Uterus (tissue), 3 donors: ENCODE measurements at regions not wholly inside any gene's neighbourhood (a gene's known extent, or its start where the extent isn't known, plus 50 kb on each side); places are given as distances from the start of the nearest gene placed in this dataset.

Experiments used
- DNase-seq, 2 donors: peaks; one replicate each; pipeline ENCODE4 v3.0.0-alpha.2; 2019 to 2020
- H3K27ac ChIP-seq, 2 donors: fragments of 200-600 bp; sonication (generic); 1 replicate in 1 of 2; 2 replicates in 1 of 2; pipeline ENCODE4 v1.5.1; 2016 to 2018
- H3K27me3 ChIP-seq, 2 donors: fragments of 200-600 bp; sonication (generic); one replicate each; pipeline ENCODE4 v1.5.1; 2018 to 2019; ENCODE audit warnings: control low read depth in 1 of 2
- H3K36me3 ChIP-seq, 2 donors: fragments of 200-600 bp; sonication (generic); one replicate each; pipeline ENCODE4 v1.5.1; 2019; ENCODE audit warnings: control low read depth in 1 of 2
- H3K4me1 ChIP-seq, 2 donors: fragments of 200-600 bp; sonication (generic); one replicate each; pipeline ENCODE4 v1.5.1; 2018 to 2019; ENCODE audit warnings: control low read depth in 1 of 2
- H3K4me3 ChIP-seq, 2 donors: fragments of 200-600 bp; sonication (generic); 1 replicate in 1 of 2; 2 replicates in 1 of 2; pipeline ENCODE4 v1.5.1; 2018 to 2019; ENCODE audit warnings: mild to moderate bottlenecking in 1 of 2
- H3K9me3 ChIP-seq, 2 donors: fragments of 200-600 bp; sonication (generic); one replicate each; pipeline ENCODE4 v1.5.1; 2019; ENCODE audit warnings: control low read depth in 1 of 2
- CTCF ChIP-seq, 4 experiments: fragments of 200-600 bp in 2 of 4; fragments of 450-650 bp in 2 of 4; sonication (generic) in 2 of 4; IDR thresholded peaks; one replicate each; pipeline ENCODE4 v1.5.1; 2016 to 2019; ENCODE audit warnings: antibody characterized with exemption in 4 of 4, mild to moderate bottlenecking in 2 of 4, moderate library complexity in 1 of 4
- POLR2A ChIP-seq, 2 donors: fragments of 450-650 bp; IDR thresholded peaks; one replicate each; pipeline ENCODE4 v1.6.1; 2016; ENCODE audit warnings: antibody characterized with exemption in 2 of 2, mild to moderate bottlenecking in 1 of 2, moderate library complexity in 1 of 2
- intact Hi-C: fragments of 100-400 bp; cut with DNase I; formaldehyde crosslinking; loops from one replicate; pipeline ENCODE4 v1.15.1; 2023; ENCODE audit warnings: low total_unique reads
- donor health status: DM: yes; HTN: yes; CAD: no.

- Histone ChIP-seq H3K27ac (no peak overlapping the region), H3K9me3 (no peaks in the 10 kb centered on the region), H3K4me1 (no peaks in the 10 kb centered on the region), H3K36me3 (no peaks in the 10 kb centered on the region), H3K4me3 (no peak overlapping the region), H3K27me3 (no peaks in the 10 kb centered on the region)
- intact Hi-C loops: no loop called here
- DNase-seq: no peak
- TF ChIP-seq CTCF (IDR thresholded peaks at IDR 0.05) (no peak), POLR2A (IDR thresholded peaks at IDR 0.05) (no peak)
Observed at GRCh38 chr2:118505436-118505835, 342.0 kb downstream of the EN1 start.

- no peaks in the 10 kb centered on the region for H3K27me3 ChIP-seq
- no peak overlapping the region for H3K27ac ChIP-seq
- DNase-seq: no peak
- H3K4me1 ChIP-seq: no peaks in the 10 kb centered on the region
- intact Hi-C loops: no loop called here
- H3K9me3 ChIP-seq: no peaks in the 10 kb centered on the region
- TF ChIP-seq POLR2A (IDR thresholded peaks at IDR 0.05) (no peak), CTCF (IDR thresholded peaks at IDR 0.05) (no peak)
- H3K4me3 ChIP-seq: no peak overlapping the region
- no peaks in the 10 kb centered on the region for H3K36me3 ChIP-seq
Observed at GRCh38 chr2:118502106-118502505, 345.3 kb downstream of the EN1 start.

GRCh38 chr2:118498943-118499342 lies 348.5 kb downstream of the EN1 start:
- Histone ChIP-seq H3K4me1 (no peaks in the 10 kb centered on the region), H3K9me3 (no peaks in the 10 kb centered on the region), H3K4me3 (no peak overlapping the region), H3K36me3 (no peaks in the 10 kb centered on the region), H3K27ac (no peak overlapping the region), H3K27me3 (no peaks in the 10 kb centered on the region)
- no peak for TF ChIP-seq CTCF (IDR thresholded peaks at IDR 0.05)
- TF ChIP-seq POLR2A (IDR thresholded peaks at IDR 0.05): no peak
- DNase-seq: no peak
- intact Hi-C loops: no loop called here

- TF ChIP-seq CTCF (IDR thresholded peaks at IDR 0.05): no peak
- no peak for TF ChIP-seq POLR2A (IDR thresholded peaks at IDR 0.05)
- intact Hi-C loops: no loop called here
- DNase-seq: no peak
- no peaks in the 10 kb centered on the region for H3K36me3 ChIP-seq
- no peaks in the 10 kb centered on the region for H3K4me1 ChIP-seq
- no peak overlapping the region for H3K4me3 ChIP-seq
- no peaks in the 10 kb centered on the region for H3K9me3 ChIP-seq
- no peak overlapping the region for H3K27ac ChIP-seq
- no peaks in the 10 kb centered on the region for H3K27me3 ChIP-seq
Observed at GRCh38 chr2:118496870-118497611, 350.4 kb downstream of the EN1 start.

- intact Hi-C loops: no loop called here
- Histone ChIP-seq H3K27ac (no peak overlapping the region), H3K4me1 (no peaks in the 10 kb centered on the region), H3K9me3 (no peaks in the 10 kb centered on the region), H3K27me3 (no peaks in the 10 kb centered on the region), H3K36me3 (no peaks in the 10 kb centered on the region), H3K4me3 (no peak overlapping the region)
- TF ChIP-seq POLR2A (IDR thresholded peaks at IDR 0.05): no peak
- TF ChIP-seq CTCF (IDR thresholded peaks at IDR 0.05): no peak
- DNase-seq: no peak
Observed at GRCh38 chr2:118496467-118496866, 351.0 kb downstream of the EN1 start.
